GM19025 (cell line): ENCODE measurements at regions not wholly inside any gene's neighbourhood (a gene's known extent, or its start where the extent isn't known, plus 50 kb on each side); places are given as distances from the start of the nearest gene placed in this dataset.

Experiments used
- ATAC-seq: cut with Tn5 transposase; IDR thresholded peaks from one replicate; pipeline ENCODE4 v1.9.1; 2021; ENCODE audit warnings: mild to moderate bottlenecking, low read depth, moderate library complexity; ENCODE audit not compliant: unreplicated experiment

- no peak for ATAC-seq
Observed at GRCh38 chr14:23694949-23695663, 58.9 kb downstream of the DHRS2 start.

DNA sequence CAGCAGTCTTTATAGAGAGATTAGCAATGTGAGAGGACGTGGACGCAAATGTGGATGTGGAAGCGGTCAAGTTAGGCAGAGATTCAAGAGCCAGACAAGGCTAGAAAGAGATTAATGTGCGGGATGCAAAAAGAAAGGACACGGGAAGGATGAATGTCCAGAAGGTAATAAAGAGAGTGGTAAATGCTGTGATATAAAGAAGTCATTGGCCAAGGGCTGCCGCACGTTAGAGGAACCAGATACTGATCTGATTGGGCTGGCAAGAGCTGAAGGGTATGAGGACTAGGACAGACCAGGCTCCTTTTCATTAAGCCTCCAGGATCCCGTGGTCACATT lies 59.5 kb downstream of the DHRS2 start:
- no peak for ATAC-seq

DNA sequence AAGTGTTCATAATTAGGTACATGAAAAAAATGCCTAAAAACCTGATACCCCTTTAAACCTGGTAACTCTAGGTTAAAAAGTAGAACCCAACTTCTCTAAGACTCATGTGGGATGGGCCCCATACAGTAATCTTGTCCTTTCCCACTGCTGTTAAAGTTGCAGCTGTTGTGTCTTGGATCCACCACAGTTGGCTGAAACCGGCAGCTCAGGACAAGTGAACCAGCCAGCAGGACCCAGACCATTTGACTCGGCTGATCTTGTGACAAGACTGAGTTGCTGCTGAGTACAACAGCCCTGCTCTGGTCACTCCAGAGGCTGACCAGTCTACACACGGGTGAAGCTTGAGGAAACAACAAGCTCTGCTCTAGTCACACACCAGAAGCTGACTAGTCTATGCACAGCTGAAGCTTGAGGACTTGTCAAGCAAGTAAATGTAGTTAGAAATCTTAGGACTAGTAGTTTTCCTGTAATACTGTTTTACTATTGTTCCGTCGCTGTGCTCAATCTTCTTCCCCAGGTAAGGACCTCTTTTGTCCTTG lies 60.6 kb downstream of the DHRS2 start:
- no peak for ATAC-seq

DNA sequence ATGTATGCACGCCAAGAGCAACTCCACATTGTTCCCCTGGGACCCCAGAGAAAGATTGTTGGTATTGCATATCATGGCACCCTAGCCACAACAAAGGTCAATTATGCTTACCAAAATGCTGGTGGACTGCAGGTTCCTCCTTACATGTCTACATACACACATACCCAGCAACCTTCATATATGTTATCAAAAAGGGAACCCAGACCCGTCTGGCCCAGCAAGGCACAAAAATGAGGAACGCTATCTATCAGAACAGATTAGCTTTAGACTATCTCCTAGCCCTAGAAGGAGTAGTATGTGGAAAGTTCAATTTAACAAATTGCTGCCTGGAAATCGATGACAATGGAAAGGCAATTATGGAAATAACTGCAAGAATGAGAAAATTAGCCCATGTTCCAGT lies 61.5 kb downstream of the DHRS2 start:
- ATAC-seq = no peak

- ATAC-seq = no peak
Observed at GRCh38 chr14:23702656-23703426, 66.7 kb downstream of the DHRS2 start.

- ATAC-seq = no peak
Observed at GRCh38 chr14:23704890-23705289, 68.7 kb downstream of the DHRS2 start.

GRCh38 chr14:23707415-23707814 lies 71.3 kb downstream of the DHRS2 start:
- no peak for ATAC-seq

DNA sequence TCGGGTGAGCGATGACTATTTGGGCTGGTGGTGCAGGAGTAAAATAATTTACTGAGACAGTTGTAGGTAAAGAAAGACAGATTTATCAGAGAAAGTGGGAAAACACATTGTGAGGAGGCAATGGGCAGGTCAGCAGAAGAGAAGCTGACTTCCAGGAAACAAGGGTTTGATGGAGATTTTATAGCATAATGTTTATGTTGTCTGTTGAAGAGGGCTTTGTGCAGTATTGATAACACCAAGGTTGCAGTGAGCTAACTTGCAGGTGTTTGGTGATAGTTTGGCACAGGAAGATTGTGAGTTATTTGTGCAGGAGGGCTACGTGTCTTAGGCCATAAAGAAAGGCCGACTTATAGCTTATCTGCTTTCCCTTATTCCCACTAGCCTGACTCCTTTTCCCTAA lies 72.2 kb downstream of the DHRS2 start:
- ATAC-seq = no peak

GRCh38 chr14:23709923-23710322 lies 73.8 kb downstream of the DHRS2 start:
- no peak for ATAC-seq

GRCh38 chr14:23712287-23712686 lies 76.1 kb downstream of the DHRS2 start:
- ATAC-seq = no peak

DNA sequence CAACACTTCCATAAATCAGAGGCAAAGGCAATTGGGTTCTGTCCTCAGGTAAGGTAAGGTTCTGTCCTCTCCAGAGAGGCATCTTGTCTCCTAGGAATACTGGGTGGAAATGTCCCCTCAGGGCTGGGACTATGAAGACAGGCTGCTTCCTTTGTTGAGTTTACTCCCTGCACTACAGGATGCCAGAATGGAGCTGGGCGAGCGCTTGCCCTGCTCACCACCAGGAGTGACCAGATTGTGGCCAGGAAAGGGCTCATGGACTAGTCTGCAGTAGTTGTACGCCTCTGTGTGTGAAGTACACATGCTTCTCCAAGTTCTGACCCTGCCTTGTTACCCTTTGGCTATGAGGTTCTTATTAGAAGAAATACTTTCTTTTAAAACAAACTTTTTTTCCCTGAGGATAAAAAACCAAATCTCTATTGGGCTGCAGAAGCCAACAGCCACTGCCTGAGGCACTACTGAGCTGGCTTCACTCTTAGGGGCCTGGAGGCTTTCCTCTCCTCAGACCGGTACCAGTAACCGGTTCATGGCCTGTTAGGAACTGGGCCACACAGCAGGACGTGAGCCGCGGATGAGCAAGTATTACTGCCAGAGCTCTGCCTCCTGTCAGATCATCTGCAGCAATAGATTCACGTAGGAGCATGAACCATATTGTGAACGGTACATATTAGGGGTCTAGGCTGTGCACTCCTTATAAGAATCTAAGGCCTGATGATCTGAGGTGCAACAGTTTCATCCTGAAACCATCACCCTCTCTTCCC lies 83.2 kb downstream of the DHRS2 start:
- ATAC-seq = no peak

DNA sequence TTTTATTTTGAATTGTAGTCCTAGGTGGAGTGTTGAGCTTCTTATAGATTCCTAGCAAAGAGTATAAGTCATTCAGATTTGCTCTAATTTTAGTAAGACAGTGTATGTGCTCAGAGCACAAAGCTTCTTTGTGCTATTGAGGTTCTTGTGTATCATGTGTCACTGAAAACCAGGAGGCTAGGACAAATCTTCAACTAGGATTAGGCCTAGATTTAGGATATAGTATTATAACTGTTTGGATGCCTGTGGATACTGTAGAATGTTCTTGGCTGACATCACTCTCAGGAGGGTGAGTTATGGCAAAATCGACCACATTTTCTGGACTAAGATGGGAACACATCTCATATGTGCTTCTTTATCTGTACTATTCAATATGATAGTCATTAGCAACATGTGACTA lies 86.5 kb downstream of the DHRS2 start:
- ATAC-seq = no peak

- ATAC-seq = no peak
Observed at GRCh38 chr14:23723911-23724310, 87.7 kb downstream of the DHRS2 start.

DNA sequence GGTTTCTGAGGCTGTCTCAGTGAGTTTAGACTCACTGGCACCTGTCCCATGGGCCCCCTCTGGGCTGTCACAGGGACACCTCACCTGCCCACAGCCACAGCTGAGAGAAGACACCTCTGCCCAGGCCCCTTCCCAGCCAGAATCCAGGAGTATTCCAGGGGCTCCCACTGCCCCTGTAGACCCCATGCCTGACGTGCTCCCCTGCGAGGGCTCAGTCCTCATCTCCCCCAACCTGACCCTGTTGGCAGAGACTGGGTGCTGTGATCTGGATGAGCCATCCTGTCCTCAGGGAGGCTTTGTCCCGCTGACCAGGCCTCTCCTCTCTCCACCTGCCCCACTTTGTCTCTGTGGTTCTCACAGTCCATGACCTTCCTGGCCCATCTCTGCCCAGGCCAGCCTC lies 89.4 kb downstream of the DHRS2 start:
- ATAC-seq = no peak

- no peak for ATAC-seq
Observed at GRCh38 chr14:23725980-23726710, 90.0 kb downstream of the DHRS2 start.

DNA sequence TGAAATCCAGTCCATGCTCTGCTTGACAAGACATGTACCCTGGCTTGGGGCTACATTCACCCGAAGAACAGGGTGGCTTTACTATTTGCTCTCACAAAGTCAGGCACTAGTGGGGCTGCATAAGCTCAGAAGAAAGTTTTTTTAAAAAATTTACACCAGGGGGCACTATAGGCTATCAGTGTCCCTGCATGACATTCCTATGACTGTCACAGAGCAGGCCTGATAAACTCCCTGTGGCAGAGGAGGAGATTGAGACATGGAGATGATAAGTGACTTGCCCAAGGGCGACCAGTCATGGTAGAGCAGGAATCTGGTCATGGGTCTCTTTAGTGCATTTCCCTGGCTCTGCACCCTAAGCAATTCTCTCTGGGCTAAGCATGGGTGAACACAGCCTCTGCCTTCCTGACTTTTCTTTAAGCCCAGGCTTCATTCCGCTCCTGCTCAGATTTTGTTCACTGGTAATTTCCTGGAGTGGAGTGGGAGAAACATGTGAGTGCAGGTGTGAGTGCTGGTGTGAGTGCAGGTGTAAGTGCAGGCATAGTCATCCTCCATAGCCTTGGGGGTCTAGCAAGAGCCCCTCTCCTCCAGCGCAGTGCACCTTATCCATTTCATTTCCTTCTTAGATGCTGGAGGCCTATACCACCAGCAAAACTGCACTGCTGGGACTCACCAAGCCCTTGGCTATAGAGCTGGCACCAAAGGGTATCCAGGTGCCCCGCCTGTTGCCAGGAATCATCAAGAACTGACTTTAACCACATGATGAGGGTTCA lies 91.6 kb downstream of the DHRS2 start:
- ATAC-seq = no peak

- no peak for ATAC-seq
Observed at GRCh38 chr14:23728791-23729190, 92.6 kb downstream of the DHRS2 start.

- ATAC-seq = no peak
Observed at GRCh38 chr14:23729720-23730387, 93.7 kb downstream of the DHRS2 start.

DNA sequence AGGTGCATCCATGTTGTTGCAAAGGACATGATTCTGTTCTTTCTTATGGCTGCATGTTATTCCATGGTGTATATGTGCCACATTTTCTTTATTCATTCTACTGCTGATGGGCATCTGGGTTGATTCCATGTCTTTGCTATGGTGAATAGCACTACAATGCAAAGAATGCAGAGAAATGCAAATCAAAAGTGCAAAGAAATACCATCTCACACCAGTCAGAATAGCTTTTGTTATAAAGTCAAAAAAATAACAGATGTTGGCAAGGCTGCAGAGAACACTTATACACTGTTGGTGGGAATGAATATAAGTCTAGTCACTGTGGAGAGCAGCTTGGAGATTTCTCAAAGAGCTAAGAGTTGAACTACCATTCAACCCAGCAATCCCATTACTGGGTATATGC lies 99.2 kb downstream of the DHRS2 start:
- ATAC-seq = no peak
